SH-SY5Y (cell line): ENCODE measurements at regions not wholly inside any gene's neighbourhood (a gene's known extent, or its start where the extent isn't known, plus 50 kb on each side); places are given as distances from the start of the nearest gene placed in this dataset.

Experiments
- GATA2 ChIP-seq: IDR thresholded peaks from 2 replicates; pipeline ENCODE4 v1.6.1; 2011; ENCODE audit warnings: mild to moderate bottlenecking, low read depth, low read length
- GATA3 ChIP-seq: IDR thresholded peaks from 2 replicates; pipeline ENCODE4 v1.6.1; 2011; ENCODE audit warnings: low read depth, mild to moderate bottlenecking, low read length, moderate library complexity

DNA sequence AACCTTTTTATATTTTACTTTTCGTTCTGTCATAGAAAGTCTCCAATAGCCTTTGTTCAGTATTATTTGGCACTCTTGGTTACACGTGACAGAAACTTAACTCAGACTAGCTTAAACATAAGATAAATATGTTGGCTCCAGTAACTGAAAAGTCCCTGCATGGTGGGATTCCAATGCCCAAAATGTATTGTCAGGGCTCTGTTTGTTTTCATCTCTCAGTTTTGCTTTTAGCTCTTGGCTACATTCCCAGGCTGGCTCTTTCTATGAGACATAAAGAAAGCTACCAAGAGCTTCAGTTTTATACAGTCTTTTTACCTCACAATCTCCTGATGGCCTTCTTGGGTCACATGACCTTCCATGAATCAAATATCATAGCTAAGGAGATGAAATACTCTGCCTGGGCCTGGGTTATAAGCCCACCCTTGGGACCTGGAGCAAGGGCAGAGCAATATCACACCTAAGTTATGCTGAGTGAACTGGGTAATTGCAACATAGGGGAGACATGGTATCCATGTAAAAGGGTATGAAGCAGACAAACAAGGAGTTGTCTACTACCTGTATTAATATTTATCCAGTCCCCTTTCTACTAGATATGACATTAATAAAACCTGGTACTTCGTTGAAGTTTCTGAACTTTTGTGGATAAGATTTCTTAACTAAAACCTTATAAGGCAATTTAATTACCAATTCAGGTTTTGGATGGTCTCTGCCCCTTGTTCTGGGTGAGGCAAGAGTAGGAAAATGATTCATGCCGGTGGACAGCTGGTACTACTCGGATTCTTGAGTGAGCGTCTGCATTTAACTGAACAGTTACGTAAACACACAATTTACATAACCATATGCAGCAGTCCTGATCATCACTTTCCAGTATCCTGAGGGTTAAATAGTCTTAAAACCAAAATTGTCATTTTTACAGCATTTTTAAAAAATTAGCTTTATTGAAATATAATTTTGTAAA, 442.3 kb downstream of the GPATCH2 start:
- TF ChIP-seq GATA2 (no peak), GATA3 (no peak)
